ENCODE measurements at regions not wholly inside any gene's neighbourhood (a gene's known extent, or its start where the extent isn't known, plus 50 kb on each side); places are given as distances from the start of the nearest gene placed in this dataset.
A peak's percentile ranks its signal among the peaks of the same experiment; 100 is the strongest.
"Not testable (repeated sequence)": the region's sequence is repeated elsewhere in the genome, so short reads cannot be mapped to it uniquely, and the experiment has no call there.

DNA sequence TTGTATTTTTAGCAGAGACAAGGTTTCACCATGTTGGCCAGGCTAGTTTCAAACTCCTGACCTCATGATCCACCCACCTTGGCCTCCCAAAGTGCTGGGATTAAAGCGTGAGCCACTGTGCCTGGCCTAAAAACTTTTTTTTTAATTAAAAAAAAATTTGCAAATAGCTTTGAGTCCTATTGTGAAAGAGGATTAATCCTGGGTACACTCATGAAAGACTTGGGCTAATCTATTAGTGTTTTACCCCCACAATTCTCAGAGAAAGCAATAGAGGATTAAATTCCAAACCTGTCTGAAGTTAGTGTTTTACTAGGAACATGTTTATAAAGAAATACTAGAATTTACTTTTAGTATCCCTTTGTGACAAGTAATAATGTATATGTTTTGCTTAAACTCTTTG lies 76.9 kb upstream of the ITGB1 start:
- DNase-seq: no peak

- DNase-seq: no peak
These were observed 74.7 kb upstream of the ITGB1 start for GRCh38 chr10:33032654-33033151.

- no peak for DNase-seq
These were observed 74.0 kb upstream of the ITGB1 start for GRCh38 chr10:33031815-33032653.

DNA sequence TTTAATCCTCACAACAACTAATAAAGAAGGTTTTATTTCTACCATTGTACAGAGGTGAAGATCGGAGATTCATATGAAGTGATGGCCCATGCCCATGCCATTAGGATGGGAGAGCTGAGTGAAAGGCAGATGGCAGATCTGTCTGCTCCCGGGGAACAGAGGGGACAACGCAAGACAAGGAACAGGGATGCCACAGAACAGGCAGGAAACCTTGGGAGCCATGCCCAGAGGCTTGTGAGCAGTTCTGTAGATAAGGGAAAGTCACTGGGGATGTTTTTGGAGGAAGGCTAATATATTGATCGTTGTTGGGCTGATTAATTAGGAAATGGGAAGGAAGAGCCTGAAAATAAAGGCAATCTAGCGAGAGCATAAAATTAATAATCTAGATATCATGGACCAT lies 73.1 kb upstream of the ITGB1 start:
- no peak for DNase-seq

- not testable (repeated sequence) for DNase-seq
These were observed 70.5 kb upstream of the ITGB1 start for GRCh38 chr10:33028515-33028914.

DNA sequence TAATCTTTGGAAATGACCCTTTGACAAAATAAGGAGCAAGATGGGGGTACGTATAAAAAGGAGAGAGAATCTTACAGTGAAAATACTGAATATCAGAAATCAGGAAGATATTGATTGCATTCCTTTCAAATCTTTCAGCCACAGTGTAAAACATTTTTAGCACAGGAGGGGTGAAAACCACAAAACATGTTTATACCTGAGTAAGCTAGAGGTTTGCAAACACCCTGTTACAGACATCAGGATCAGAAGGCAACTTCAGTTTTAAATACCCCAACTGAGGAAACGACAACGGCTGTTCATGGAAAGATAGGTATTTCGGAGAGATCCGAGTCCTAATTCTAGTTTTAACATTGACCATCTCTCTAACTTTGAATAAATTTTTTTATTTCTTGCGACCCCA lies 69.1 kb upstream of the ITGB1 start:
- no peak for DNase-seq

GRCh38 chr10:33026422-33026821 lies 68.4 kb upstream of the ITGB1 start:
- no peak for DNase-seq

GRCh38 chr10:33025910-33026309 lies 67.9 kb upstream of the ITGB1 start:
- no peak for DNase-seq

- no peak for DNase-seq
These were observed 67.0 kb upstream of the ITGB1 start for GRCh38 chr10:33025039-33025438.

DNA sequence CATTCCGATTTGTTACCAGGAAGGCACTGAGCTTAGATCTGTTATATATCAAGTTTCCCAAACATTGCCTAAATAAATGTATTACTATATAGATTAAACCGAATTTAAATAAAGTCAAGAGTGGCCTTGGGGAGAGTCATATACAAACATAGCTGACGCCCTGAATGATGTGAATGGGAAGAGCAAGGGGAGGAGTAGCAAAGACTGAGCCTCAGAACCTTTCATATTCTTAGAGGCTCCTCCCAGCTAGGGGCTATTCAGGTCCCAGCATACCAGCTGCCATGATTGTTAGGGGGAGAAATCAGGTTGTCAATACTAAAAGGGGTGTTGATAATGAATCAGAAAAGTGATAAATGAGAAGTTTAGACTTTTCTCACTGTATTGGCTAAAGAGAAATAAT lies 64.7 kb upstream of the ITGB1 start:
- no peak for DNase-seq

DNA sequence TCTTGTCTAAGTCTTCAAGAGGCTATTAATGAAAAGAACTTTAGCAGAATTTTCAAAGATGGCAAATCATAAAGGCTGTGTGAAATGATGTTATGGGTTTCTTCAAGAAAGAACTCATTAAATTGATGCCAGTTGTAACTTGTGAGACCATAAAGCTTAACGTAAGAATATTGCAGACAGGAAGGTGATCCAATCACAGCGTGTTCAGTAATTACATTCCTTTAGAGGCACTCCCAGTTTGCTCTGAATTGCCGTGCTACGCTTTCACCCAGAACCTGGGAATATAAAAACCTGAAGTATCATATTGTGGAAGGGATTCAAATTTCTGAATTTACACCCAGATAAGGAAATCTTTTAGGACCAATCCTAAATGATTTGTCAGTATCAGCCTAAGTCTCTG lies 64.1 kb upstream of the ITGB1 start:
- DNase-seq: no peak

GRCh38 chr10:33016988-33017387 lies 59.0 kb upstream of the ITGB1 start:
- DNase-seq: no peak

DNA sequence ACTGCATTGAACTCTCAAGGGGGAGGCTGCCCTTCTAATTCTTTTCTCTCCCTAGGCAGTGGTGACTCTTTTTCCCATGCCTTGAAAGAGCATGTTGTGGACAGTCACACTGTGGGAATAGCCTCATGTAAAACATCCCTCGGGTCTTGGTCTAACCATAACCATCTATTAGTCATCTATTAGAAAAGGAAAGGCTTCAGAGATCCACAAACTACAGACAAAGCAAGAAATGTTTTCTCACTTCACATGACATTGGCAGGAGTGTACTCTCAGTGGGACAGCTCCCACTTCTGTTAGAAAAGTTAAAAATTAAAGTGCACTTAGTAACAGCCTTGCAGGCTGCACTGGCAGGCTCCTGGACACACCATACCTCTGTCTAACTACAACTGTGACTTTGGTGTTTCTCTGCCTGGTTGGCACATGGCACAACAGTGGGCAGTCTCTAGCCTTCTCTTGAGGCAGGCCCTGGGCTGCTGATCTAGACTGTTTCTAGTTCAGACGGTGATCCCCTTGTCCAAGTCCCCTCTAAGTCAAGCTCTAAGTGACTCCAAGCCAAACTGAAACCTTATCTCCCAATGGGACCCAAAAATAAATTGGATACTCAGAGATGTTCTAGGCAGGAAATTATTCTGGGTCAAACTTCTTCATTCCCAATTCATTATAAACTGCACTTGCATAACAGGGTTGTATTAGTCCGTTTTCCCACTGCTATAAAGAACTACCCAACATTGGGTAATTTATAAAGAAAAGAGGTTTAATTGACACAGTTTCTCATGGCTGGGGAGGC lies 57.9 kb upstream of the ITGB1 start:
- DNase-seq: no peak

GRCh38 chr10:33013331-33013730 lies 55.3 kb upstream of the ITGB1 start:
- not testable (repeated sequence) for DNase-seq

DNA sequence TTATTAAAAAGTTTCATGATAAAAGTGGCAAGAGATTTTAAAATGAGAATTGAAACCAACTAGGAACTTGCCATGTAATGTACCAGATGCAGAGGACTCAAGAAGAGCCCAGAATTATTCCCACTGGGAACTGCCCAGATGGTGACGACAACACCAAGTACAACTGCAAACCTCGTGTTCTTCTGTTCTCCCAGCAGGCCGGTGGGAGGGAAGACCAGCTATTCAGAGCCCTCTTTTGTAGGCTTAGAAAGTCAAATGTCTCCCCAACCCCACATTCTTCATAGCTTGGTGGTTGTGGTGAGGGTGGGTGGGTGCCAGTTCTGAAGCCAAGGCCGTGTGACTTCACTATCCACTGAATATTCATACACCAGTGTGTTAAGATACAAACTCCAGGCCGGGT lies 54.3 kb upstream of the ITGB1 start:
- no peak for DNase-seq

GRCh38 chr10:33010132-33011037 lies 52.4 kb upstream of the ITGB1 start:
- no peak for DNase-seq

DNA sequence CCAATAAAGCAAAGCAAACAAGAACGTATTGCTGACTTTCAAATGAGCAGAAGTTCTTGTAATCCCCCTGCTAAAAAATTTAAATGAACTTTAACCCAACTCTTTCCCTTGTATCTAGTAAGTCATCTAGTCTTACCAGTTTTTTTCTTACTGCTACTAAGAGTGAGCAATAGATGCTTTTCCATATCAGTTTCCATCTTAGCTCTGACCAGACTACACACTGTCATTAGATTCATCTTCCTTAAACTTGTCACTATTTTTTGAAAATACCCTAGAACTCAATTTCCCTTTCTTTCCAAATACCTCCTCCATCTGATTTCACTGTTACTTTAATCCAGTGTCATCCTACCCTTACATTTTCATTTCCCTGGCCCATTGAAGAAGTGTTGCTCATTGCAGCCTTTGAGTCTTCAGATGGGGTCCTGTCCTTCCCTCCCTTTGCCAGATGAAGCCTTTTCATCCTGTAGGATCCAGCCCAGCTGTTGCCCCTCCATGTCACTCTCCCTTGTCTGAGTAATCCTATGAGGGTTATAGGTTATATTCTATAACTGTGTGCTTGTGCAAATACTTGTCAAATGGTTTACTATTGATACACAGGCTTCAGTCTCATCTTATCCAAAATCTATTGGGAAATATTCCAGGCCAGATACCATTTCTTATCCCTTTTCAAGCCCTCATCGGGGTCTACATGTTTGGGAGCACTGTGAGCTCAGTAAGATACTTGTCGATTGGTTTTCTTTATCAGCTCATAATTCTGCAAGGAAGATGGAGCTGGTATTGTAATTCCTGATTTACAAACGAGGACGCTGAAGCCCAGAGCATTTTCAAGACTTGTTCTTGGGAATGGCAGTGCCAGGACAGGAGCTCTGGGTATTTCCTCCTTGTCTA lies 51.5 kb upstream of the ITGB1 start:
- no peak for DNase-seq

- peak; percentile 54 for DNase-seq
These were observed 50.6 kb upstream of the ITGB1 start for GRCh38 chr10:33008499-33009243.

DNA sequence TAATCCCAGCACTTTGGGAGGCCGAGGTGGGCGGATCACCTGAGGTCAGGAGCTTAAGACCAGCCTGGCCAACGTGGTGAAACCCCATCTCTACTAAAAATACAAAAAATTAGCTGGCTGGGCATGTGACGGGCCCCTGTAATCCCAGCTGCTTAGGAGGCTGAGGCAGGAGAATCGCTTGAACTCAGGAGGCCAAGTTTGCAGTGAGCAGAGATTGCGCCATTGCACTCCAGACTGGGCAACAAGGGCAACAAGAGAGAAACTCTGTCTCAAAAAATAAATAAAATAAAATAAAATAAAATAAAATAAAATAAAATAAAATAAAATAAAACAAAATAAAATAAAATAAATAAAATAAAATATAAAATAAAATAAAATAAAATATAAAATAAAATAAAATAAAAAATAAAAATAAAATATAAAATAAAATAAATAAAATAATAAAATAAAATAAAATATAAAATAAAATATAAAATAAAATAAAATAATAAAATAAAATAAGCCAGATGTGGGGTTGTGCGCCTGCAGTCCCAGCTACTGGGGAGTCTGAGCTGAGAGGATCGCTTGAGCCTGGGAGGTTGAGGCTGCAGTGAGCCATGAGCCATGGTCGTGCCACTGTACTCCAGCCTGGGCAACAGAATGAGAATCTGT lies 49.8 kb upstream of the ITGB1 start:
- DNase-seq: not testable (repeated sequence)
